HG03196 (cell line): ENCODE measurements at regions not wholly inside any gene's neighbourhood (a gene's known extent, or its start where the extent isn't known, plus 50 kb on each side); places are given as distances from the start of the nearest gene placed in this dataset.

Experiments used
- ATAC-seq: cut with Tn5 transposase; IDR thresholded peaks from one replicate; pipeline ENCODE4 v1.9.1; 2021; ENCODE audit not compliant: unreplicated experiment

DNA sequence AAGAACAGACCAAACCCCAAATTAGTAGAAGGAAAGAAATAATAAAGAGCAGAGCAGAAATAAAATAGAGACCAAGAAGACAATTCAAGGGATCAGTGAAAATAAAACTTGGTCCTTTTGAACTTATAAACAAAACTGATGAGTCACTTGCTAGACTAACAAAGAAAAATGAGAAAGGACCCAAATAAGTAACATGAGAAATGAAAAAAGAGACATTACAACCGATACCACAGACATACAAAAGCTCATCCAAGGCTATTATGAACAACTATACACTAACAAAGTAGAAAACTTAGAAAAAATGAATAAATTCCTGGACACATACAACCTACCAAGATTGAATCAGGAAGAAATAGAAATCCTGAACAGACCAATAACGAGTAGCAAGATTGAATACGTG is 414.5 kb downstream of the HTR7 start:
- no peak for ATAC-seq

DNA sequence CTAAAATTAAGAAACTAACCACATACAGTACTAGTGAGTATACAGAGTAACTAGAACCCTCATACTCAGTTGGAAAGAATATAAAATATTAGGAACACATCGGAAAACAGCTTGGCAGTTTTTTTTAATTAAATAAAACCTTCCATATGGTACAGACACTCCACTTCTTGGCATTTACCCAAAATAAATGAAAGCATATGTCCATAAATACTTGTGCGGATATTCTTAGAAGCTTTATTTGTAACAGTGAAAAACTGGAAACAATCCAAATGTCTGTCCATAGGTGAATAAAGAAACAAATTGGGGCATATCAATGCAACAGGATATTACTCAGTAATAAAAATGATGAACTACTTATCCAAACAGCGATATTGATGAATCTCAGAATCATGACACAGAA is 410.0 kb downstream of the HTR7 start:
- ATAC-seq = no peak

DNA sequence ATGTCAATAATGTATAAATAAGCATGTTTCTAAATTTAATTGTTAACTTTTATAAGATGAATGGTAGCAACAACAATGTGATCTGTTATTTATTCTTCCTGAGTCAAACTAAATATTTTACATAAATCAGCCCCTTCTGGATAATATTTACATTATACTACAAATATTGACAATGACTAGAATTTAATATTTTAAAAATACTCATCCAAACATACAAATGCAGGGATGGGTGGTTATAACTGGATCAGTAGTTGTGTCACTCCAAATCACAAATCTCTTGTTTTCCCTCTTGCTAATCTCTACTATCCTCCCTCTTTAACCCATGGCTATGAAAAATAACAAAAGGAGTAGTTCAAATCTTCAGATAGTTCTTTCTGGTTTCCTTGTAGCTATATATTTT is 407.0 kb downstream of the HTR7 start:
- ATAC-seq = no peak

DNA sequence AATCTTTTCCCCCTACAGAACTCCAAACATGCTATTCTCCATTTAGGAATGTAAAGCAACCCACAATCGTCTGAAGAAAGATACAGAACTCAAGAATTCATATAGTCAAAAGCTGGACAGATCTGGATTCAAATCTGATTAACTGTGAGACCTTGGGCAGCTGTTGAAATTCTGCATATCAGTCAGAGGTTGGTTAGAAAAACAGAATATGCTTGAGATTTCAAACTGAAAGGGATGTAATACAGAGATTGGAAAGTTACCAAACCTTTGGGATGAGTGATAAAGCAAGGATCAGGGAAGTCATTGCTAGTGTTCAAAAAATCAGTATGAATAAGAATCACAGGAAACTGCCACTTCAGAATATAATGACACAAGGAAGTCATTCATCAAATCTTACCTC is 406.6 kb downstream of the HTR7 start:
- no peak for ATAC-seq

DNA sequence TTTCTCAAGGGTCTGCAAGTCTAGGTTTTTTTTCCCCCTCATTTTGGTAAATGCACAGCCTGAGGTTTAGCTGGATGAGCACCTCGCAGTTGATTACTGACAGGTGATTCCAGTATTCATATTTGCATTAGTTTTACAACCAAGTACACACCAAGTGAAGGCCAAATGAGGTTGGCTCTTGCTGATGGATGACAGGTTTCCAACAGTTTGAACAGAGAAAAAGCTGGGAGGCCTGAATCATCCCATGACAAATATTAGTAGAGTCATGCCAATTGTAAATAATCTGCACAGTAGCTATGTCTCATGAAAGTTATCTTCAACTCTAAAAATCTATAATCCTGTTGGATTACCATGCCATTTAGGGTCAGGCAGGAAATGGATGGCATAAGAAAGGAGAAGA is 399.8 kb downstream of the HTR7 start:
- no peak for ATAC-seq

DNA sequence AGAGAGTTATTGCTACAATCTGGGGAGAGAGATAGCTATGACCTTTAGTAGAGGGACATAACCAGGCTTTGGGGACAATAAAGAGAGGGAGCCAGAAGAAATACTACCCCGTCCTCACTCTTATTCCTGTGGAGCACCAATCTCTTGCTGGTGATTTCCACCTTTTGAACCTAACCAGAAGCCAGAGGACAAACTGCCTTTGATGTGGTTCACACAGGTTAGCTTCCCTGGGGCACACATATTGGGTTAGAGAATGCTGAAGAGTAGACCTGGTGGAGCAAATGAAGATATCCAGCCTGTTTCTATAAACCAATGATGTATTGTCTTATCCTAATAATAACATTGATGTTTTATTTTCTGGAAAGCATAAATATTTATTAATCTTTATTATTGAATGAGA is 399.3 kb downstream of the HTR7 start:
- no peak for ATAC-seq

DNA sequence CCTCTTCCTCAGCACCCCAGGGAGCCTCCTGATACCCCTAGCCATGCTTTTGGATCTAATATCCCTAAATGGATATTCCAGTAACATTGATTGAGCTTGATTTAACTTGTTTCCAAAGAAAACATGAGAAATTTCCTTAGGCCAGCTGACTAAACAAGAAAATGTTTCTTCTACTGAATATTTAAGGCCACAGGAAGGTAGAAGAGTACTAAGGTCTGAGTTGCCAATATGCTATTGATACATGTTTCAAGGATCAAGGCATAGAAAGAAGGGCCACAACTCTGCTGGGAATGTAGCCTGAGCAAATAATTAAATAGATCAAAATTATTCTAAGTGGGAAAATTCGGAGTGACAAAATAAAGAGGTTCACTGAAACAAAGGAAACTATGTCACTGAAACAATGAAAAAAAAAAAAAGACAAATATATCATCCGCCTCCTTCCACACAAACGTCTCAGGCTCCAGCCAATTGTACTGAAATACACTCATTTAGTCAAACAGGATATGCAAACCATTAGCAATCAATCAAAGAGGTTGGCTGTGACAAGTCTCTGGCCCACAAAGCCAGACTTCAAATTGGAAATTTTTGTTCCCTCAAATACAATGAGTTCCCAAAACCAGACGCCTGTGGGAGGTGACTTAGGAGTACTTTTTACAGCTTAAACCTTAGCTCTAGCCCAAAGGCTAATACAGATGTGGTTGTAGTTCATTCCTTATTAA is 396.2 kb downstream of the HTR7 start:
- no peak for ATAC-seq

DNA sequence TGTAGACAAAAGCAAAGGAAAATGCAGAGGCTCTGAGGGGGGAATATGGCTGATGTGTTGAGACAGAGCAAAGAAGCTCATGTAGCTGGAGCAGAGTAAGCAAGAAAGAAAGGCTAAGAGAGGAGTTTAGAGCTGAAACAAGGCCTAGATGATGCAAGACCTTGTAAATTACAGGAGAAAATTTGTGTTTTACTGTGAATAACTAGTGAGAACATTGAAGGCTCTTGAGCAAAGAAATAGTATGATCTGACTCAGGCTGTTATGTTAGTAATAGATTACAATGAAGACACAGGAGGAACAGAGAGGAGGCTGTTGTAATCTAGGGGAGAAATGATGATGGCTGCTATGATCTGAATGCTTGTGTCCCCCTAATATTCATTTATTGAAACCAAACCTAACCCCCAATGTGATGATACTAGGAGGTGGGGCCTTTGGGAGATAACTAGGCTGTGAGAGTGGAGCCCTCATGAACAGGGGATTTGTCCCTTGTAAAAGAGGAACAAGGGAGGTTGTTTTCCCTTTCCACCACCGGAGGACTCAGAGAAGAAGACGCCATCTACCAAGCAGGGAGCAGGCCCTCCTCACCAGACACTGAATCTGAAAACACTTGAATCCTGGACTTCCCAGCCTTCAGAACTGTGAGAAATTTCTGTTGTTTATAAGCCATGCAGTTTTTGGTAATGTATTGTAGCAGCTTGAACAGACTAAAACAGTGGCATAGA is 394.9 kb downstream of the HTR7 start:
- no peak for ATAC-seq

DNA sequence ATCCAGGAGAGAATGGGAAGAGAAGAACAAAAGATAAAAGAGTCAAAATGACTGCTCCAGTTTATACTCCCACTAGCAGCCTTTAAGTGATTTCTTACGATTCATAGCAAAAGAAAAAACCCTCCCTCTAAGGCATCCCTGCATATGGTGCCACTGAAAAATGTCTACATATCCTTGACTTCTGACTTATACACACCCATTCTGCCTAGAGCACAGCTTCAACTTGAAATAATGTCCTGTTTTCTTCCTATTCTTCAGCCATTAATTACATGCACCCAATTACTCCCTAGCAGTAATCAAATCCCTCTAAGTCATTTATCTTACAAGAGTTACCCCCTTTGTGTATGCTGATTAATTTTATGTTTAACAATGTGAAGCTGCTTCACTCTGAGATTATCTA is 393.5 kb downstream of the HTR7 start:
- no peak for ATAC-seq

DNA sequence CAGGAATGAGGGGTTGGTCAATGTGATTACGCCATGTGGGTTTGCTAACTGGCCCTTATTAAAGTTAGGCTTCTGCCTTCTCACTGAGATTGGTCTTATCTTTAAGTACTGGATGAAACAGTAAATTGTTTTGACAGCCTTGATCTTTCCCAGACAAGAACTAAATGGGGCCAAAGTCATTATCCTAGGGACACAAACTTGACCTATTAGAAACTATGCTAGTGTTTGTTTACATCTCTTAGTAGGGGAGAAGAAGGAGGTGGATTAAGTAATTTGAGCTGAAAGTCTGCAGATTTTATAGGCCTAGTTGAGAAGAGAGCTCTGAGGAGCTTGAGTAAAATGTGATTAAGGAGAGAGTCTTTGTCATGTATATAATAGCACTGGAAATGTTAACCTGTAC is 386.9 kb downstream of the HTR7 start:
- ATAC-seq = no peak

DNA sequence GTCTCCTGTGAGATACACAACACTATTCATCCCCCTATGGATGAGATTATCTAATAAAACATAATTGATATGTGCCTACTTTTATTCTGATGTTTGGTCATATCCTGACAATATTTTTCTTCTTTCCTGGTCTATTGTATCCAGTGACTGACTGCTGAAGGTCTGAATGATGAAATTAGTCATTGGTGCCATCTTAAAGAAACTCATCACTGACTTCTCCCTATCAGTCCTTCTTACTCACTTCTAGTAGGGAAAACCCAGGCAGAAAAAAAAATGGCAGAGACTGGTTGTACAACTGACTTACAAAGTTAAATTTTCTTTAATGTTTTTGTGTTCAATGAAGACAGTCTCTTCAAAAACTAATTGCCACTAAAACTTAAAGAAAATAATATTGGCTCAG is 377.4 kb downstream of the HTR7 start:
- ATAC-seq = no peak

DNA sequence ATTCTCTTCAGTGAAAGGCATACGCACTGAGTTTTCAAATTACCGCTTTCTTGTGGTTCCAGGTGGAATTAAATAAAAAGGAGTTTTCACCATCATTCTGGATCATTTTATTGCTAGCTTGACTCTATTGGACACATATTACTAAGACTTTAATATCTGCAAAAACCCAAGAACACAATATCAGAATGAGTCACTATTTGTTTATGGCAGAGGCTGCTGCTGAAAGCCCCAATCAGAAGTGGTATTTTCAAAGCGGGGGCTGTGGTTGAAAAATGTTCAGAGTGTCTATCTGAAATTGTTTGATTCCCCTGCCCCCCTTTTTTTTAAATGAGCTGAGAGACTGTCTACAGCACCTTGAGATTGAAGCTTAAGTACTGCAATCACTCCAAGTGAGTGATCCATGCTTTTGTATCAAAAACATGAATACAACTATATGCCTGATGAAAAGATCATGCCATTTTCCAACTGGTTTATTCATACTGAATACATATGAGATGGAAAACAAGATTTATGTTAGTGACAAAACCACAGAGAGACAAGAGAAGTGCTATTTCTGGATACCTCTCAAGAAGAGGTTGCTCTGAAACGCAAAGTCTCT is 376.4 kb downstream of the HTR7 start:
- no peak for ATAC-seq

DNA sequence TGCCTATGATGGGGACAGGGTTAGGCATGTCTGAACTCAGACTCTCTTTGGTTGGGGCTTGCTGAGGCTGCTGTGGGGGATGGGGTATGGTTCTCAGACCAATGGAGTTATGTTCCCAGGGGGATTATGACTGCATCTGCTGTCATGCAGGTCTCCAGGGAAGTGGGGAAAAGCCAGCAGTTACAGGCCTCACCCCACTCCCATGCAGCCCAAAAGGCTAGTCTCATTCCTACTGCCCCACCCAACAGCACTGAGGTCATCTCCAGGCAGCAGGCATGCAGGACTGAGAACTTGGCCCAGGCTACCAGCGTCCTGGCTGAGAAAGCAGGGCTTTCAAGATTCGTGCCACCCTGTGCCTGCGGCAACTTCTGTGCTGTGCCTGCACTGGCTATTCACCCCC is 373.3 kb downstream of the HTR7 start:
- no peak for ATAC-seq

DNA sequence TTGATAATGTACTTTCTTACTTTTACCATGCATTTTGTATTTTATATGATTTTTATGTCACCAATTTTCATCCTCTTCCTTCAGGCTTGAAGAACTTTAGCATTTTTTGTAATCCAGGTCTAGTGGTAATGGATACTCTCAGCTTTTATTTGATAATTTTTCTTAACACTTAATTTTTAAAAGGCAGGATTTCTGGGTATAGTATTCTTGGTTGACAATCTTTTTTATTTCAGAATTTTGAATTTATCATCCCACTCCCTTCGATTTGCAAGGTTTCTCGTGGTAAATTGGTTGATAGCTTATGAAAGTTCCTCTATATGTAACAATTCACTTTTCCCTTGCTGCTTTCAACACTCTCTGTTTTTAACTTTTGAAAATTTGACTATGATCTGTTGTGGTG is 363.7 kb downstream of the HTR7 start:
- ATAC-seq = no peak

DNA sequence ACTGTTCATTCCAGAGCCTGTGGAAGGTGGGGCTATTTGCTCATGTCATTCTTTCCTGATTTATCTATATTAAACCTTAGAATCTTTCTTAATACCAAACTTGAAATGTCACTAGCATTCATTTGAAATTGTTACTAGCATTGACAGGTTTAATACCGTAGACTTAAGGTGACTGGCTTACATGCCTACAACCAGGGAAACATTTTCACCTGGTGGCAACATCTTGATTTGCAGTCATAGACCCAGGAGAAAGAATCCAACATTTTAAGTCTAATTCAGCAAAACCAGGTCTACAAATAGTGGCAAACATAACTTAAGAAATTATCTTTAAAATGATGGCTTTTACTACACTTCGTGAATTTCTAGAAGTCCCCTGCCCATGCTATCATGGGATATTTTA is 353.7 kb downstream of the HTR7 start:
- no peak for ATAC-seq

DNA sequence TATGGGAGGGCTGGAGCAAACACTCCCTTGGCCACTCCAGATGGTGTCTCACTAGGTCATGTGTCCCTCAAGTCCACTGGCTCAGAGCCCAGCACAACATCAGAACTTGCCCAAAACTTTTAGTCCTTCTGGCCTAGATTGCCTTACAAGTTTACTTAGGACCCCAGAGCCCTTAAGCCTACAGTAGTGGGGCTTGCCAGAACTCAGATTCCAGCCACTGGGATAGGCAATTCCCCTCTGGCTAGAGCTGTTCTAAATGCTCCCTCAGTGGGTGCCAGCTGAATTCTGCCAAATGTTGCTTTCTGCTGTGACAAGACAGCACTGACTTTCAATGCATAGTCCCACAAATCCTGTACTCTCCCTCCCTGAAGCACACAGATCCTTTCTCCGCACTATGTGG is 331.1 kb downstream of the HTR7 start:
- no peak for ATAC-seq

DNA sequence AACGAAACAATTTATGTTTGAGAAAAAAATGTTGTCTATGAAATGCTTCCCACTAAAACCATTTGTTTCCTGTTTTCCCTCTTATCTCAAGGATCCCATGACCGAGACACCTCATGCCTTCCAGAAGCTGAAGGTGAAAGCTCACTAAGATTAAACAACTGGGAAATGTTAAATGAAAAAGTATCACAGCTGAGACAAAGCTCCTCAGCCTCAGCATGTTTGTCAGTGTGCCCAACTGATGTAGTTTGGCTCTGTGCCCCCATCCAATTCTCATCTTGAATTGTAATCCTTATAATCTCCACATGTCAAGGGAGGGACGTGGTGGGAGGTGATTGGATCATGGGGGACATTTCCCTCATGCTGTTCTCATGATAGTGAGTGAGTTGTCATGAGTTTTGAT is 327.3 kb downstream of the HTR7 start:
- no peak for ATAC-seq

DNA sequence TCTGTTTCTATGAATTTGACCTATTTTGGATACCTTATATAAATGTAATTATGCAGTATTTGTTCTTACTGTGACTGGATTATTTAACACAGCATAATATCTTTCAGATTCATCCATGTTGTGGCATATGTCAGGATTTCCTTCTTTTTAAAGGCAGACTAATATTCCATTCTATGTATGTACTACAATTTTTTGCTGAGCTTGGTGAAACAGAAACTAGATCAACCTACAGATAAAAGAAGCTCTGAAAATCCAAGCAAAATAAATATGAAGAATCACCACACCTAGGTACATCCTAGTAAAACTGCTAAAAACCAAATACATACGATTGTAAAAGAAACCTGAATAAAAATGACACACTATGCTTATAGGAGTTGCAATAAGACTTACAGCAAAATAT is 300.5 kb downstream of the HTR7 start:
- no peak for ATAC-seq

DNA sequence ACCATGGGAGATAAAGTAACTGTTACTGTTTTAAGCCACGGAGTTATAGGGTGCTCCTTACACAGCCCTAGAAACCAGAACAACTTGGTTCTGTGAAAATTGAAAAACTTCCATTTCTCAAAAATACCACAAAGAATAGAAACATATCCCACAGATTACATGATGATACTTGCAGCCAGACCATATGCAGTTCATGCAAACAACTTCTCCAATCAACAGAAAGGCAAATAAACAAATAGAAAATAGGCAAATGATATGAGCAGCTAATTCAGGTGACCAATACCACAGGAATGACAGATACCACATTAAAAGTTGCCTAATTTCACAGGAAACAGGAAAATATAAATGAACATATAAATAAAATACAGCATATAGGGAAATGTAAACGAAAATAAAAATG is 297.5 kb downstream of the HTR7 start:
- no peak for ATAC-seq

DNA sequence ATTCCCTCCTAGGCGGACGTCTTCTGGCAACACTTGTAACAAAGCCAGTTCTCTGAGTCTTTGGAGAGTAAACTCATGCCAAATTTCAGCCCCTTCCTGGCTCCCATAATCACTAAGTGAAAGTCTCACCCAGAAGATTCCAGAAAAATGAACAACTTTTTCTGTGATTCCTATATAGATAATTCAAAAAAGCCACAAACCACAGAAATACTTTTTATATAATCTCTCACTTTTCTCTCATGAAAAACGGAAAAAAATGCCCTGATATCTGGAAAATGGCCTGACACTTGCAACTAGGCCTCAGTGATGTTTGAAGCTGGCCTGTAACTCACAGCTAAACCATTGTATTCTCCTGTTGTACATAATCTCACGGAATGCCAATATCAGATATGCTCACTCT is 296.2 kb downstream of the HTR7 start:
- no peak for ATAC-seq

DNA sequence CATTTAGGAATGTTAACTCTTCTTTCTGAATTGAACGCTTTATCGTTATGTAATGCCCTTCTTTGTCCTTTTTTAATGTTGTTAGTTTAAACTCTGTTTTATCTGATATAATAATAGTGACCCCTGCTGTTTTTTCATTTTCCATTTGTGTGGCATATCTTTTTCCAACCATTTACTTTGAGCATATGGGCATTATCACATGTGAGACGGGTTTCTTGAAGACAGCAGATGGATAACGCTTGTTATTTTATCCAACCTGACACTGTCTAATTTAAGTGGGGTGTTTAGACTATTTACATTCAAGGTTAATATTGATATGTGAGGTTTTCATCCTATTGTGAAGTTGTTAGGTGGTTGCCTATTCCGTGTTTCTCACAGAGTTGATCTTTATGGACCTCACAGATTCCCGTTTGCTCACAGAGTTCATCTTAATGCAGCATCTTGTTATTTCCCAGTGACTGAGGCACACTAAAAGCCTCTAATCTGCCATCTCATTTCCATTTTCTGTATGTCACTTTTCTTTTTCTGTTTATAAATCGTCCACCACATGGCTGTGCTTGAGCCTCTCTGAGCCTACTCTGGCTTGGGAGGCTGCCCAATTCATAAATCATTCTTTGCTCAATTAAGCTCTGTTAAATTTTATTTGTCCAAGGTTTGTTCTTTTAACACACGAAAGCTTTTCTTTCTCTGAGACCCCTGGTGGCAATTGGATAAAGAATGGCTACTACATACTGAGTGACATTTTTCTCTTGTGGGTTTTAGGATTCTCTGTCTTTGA is 286.2 kb downstream of the HTR7 start:
- no peak for ATAC-seq

DNA sequence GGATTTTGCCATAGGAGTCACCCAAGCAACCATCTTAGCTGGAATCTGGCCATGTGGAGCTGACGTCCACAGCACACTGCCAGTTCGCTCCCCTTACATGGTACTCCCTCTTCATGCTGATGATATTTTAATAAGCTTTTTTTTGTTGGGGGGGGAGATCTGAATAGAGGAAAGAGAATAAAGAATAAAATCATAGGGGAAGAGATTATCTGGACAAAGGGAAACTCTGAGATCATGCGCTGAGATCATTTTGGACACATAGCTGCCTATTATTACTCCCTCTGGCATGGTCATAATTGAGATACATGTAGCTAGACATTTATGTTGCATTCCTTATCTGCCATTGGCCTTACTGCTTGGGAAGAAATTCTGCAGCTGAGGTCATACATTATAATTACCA is 282.7 kb downstream of the HTR7 start:
- ATAC-seq = no peak
